Stomach (tissue), 4 donors: ENCODE measurements at regions not wholly inside any gene's neighbourhood (a gene's known extent, or its start where the extent isn't known, plus 50 kb on each side); places are given as distances from the start of the nearest gene placed in this dataset.

Experiments used
- CTCF ChIP-seq, 7 experiments: fragments of 450-650 bp in 4 of 7; fragments of 200-600 bp in 3 of 7; sonication (generic) in 3 of 7; IDR thresholded peaks; one replicate each; pipeline ENCODE4 v1.5.1; 2016 to 2019; ENCODE audit warnings: antibody characterized with exemption in 7 of 7, control low read depth in 2 of 7, mild to moderate bottlenecking in 1 of 7
- EP300 ChIP-seq: sonication (generic); formaldehyde crosslinking; IDR thresholded peaks from one replicate; pipeline ENCODE4 v1.6.1; 2017; ENCODE audit warnings: antibody characterized with exemption
- POLR2A ChIP-seq, 4 donors: fragments of 450-650 bp; IDR thresholded peaks; one replicate each; pipeline ENCODE4 v1.6.1; 2016; ENCODE audit warnings: antibody characterized with exemption in 4 of 4, control low read depth in 2 of 4, mild to moderate bottlenecking in 1 of 4, moderate library complexity in 1 of 4
- POLR2AphosphoS5 ChIP-seq, 3 donors: sonication (generic); formaldehyde crosslinking; IDR thresholded peaks; one replicate each; pipeline ENCODE4 v1.6.1; 2016; ENCODE audit warnings: antibody characterized with exemption in 3 of 3

- no peak for TF ChIP-seq CTCF (IDR thresholded peaks at IDR 0.05)
- TF ChIP-seq POLR2AphosphoS5 (IDR thresholded peaks at IDR 0.05), result no peak
- TF ChIP-seq POLR2A (IDR thresholded peaks at IDR 0.05), result no peak
- no peak for TF ChIP-seq EP300
Observed at GRCh38 chr16:8115814-8116213, 474.5 kb downstream of the TMEM114 start.
